ENCODE measurements at regions not wholly inside any gene's neighbourhood (a gene's known extent, or its start where the extent isn't known, plus 50 kb on each side); places are given as distances from the start of the nearest gene placed in this dataset.

DNA sequence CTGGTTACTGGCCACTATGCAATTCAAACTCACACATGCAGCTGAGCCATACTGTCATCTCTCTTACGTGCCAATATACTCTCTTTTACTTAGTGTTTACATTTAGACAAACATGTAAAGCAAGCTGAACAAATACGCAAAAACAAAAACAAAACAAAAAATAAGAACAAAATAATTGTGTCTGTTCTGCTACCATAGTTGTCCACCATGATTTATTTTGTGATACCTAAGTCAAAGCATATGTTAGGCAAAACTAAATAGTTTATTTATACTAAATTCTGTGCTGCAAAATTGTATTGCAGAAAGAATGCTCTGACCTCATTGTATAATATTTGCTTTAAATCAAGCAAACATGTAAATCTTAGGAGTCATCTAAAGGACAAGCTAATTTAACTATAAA is 943.2 kb upstream of the AGA start:
- H3K4me3 ChIP-seq (ENCODE audit: low read depth, low read length), result no peak overlapping the region
- no peaks in the 10 kb centered on the region for H3K4me1 ChIP-seq
- TF ChIP-seq, protein P1, sequence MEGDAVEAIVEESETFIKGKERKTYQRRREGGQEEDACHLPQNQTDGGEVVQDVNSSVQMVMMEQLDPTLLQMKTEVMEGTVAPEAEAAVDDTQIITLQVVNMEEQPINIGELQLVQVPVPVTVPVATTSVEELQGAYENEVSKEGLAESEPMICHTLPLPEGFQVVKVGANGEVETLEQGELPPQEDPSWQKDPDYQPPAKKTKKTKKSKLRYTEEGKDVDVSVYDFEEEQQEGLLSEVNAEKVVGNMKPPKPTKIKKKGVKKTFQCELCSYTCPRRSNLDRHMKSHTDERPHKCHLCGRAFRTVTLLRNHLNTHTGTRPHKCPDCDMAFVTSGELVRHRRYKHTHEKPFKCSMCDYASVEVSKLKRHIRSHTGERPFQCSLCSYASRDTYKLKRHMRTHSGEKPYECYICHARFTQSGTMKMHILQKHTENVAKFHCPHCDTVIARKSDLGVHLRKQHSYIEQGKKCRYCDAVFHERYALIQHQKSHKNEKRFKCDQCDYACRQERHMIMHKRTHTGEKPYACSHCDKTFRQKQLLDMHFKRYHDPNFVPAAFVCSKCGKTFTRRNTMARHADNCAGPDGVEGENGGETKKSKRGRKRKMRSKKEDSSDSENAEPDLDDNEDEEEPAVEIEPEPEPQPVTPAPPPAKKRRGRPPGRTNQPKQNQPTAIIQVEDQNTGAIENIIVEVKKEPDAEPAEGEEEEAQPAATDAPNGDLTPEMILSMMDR (IDR thresholded peaks at IDR 0.05; ENCODE audit: low read depth, low read length), result no peak
- no peaks in the 10 kb centered on the region for H3K36me3 ChIP-seq
- no peaks in the 10 kb centered on the region for H3K27me3 ChIP-seq
- DNase-seq, result no peak
- no peaks in the 10 kb centered on the region for H3K9me3 ChIP-seq

DNA sequence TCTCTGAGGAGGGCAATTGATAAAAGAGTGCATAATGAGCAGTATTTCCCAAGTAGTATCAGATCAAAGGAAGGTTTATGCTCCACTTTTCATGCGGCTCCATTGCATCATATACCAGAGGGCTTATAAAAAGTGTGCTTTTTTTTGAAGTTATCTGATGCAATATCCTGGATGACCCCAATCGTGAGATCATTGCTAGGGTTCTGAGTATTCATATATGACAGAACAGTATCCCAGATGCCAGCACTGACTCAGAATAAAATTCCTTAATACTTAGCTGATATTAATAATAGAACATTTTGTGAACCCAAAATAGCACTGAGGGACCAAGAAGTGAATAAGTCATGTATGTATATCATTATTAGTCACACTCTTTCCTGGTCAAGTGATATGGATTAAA is 945.5 kb upstream of the AGA start:
- no peak overlapping the region for H3K4me3 ChIP-seq (ENCODE audit: low read depth, low read length)
- DNase-seq, result no peak
- H3K27me3 ChIP-seq, result no peaks in the 10 kb centered on the region
- no peaks in the 10 kb centered on the region for H3K36me3 ChIP-seq
- H3K9me3 ChIP-seq, result no peaks in the 10 kb centered on the region
- TF ChIP-seq, protein P1 (IDR thresholded peaks at IDR 0.05; ENCODE audit: low read depth, low read length), result no peak
- no peaks in the 10 kb centered on the region for H3K4me1 ChIP-seq

DNA sequence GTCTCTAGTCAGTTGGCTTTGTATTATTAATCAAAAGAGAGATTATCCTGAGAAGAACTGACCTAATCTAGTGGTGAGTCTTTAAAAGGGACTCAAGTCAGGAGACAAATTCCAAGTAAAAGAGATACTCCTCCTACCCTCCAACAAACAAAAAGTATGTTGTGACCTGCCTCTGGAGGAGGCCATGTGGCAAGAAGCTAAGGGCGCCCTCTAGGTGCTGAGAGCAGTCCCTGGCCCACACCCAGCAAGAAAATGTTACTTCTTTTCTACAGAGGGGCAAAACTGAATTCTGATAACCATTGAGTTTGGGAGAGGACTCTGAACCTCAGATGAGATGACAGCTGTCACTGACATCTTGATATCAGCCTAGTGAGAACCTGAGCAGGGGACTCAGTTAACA is 953.6 kb upstream of the AGA start:
- no peaks in the 10 kb centered on the region for H3K9me3 ChIP-seq
- H3K27me3 ChIP-seq, result no peaks in the 10 kb centered on the region
- TF ChIP-seq, protein P1 (IDR thresholded peaks at IDR 0.05; ENCODE audit: low read depth, low read length), result peak; percentile 46
- no peaks in the 10 kb centered on the region for H3K4me1 ChIP-seq
- DNase-seq, result peak; percentile 19
- no peaks in the 10 kb centered on the region for H3K36me3 ChIP-seq
- H3K4me3 ChIP-seq (ENCODE audit: low read depth, low read length), result no peak overlapping the region

DNA sequence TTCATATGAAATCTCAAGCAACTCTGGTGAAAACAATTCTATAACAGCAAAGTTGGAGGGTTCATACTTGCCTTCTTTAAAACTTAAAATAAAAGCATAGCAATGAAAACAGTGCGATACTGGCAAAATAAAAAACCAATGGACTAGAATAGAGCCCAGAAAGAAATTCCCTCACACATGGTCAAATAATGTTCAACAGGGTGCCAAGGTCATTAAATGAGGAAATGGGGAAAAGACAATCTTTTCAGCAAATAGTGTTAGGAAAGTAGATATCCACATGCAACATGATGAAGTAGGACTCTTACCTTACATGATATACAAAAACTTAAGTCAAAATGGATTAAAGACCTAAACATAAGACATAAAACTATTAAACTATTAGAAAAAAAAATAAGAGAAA is 970.2 kb upstream of the AGA start:
- H3K9me3 ChIP-seq, result no peaks in the 10 kb centered on the region
- TF ChIP-seq, protein P1 (IDR thresholded peaks at IDR 0.05; ENCODE audit: low read depth, low read length), result no peak
- no peaks in the 10 kb centered on the region for H3K27me3 ChIP-seq
- H3K4me3 ChIP-seq (ENCODE audit: low read depth, low read length), result no peak overlapping the region
- no peaks in the 10 kb centered on the region for H3K4me1 ChIP-seq
- no peaks in the 10 kb centered on the region for H3K36me3 ChIP-seq
- no peak for DNase-seq

DNA sequence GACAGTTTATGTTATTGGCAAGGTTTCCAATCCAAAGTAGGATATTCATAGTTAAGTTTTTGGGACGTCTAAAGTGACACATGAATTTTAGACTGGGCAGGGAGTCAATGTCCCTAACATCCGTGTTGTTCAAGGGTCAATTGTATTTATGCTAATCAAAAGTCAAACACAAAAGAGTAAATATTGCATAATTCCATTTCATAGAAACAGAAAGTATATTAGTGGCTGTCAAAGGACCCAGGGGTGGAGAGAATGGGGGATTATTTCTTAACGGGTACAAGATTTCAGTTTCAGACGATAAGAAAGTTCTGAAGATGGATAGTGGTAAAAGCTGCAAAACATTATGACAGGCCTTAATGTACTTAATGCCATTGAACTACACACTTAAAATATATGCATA is 971.8 kb upstream of the AGA start:
- Histone ChIP-seq H3K27me3 (no peaks in the 10 kb centered on the region), H3K9me3 (no peaks in the 10 kb centered on the region), H3K4me1 (no peaks in the 10 kb centered on the region), H3K4me3 (ENCODE audit: low read depth, low read length) (no peak overlapping the region), H3K36me3 (no peaks in the 10 kb centered on the region)
- TF ChIP-seq, protein P1 (IDR thresholded peaks at IDR 0.05; ENCODE audit: low read depth, low read length), result no peak
- DNase-seq, result no peak

DNA sequence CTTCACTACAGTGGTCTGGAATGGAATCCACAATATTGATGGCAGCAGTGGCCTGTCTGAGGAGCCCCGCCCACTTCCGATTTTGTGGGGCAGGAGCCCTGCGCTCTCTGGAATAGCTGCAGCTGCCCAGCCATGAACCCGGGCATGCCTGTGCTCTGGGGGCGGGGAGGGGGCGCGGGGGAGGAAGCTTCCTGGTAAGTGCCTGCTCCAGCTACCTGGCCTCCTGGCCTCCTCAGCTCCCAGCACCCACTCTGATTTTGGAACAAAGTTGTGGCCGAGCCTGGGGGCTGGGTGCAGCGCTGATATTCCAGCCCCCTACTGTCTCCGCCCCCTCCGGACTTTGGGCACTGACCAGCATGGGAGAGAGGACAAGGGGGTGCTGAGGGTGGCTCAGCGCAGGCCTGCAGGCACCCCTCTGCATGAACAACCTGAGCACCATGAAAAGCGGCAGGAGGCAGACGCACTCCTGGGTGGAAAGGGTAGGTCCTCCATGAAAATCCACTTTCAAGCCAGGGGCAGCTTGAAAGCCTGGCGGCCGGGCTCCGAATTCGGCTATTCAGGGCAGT is 972.7 kb upstream of the AGA start:
- Histone ChIP-seq H3K4me3 (ENCODE audit: low read depth, low read length) (no peak overlapping the region), H3K36me3 (no peaks in the 10 kb centered on the region), H3K9me3 (no peaks in the 10 kb centered on the region), H3K4me1 (no peaks in the 10 kb centered on the region), H3K27me3 (no peaks in the 10 kb centered on the region)
- TF ChIP-seq, protein P1 (IDR thresholded peaks at IDR 0.05; ENCODE audit: low read depth, low read length), result no peak
- no peak for DNase-seq
